Liver (tissue), 3 donors: ENCODE measurements at regions not wholly inside any gene's neighbourhood (a gene's known extent, or its start where the extent isn't known, plus 50 kb on each side); places are given as distances from the start of the nearest gene placed in this dataset.

Experiments used
- FOXA1 ChIP-seq: IDR thresholded peaks from 2 replicates; pipeline ENCODE4 v1.6.1; 2016; ENCODE audit warnings: antibody characterized with exemption
- GABPA ChIP-seq, 2 donors: IDR thresholded peaks in 1 of 2; conservative IDR thresholded peaks in 1 of 2; 2 replicates each; pipeline ENCODE4 v1.6.1; 2016; ENCODE audit warnings: antibody characterized with exemption in 2 of 2, mild to moderate bottlenecking in 1 of 2, moderate library complexity in 1 of 2
- JUND ChIP-seq, 2 donors: IDR thresholded peaks; 2 replicates each; pipeline ENCODE4 v1.6.1; 2016; ENCODE audit warnings: antibody characterized with exemption in 2 of 2
- MAX ChIP-seq: IDR thresholded peaks from 2 replicates; pipeline ENCODE4 v1.6.1; 2016; ENCODE audit warnings: antibody characterized with exemption
- NR2F2 ChIP-seq: IDR thresholded peaks from 2 replicates; pipeline ENCODE4 v1.6.1; 2016; ENCODE audit warnings: antibody characterized with exemption
- RAD21 ChIP-seq, 2 donors: IDR thresholded peaks; 2 replicates each; pipeline ENCODE4 v1.6.1; 2016; ENCODE audit warnings: antibody characterized with exemption in 2 of 2, mild to moderate bottlenecking in 2 of 2
- RXRA ChIP-seq, 2 donors: IDR thresholded peaks; 2 replicates each; pipeline ENCODE4 v1.6.1; 2017 to 2018; ENCODE audit warnings: antibody characterized with exemption in 2 of 2, mild to moderate bottlenecking in 1 of 2
- SP1 ChIP-seq: IDR thresholded peaks from 2 replicates; pipeline ENCODE4 v1.6.1; 2018; ENCODE audit warnings: antibody characterized with exemption, mild to moderate bottlenecking
- YY1 ChIP-seq: IDR thresholded peaks from 2 replicates; pipeline ENCODE4 v1.6.1; 2016; ENCODE audit warnings: antibody characterized with exemption, mild to moderate bottlenecking
- TF ChIP-seq, protein P1 (sequence below): fragments of 150-350 bp; IDR thresholded peaks from 2 replicates; pipeline ENCODE4 v1.5.1; 2017; ENCODE audit warnings: improper control_type of control experiment, low read depth, low read length; ENCODE audit not compliant: missing input control
- TF ChIP-seq, protein P2 (sequence below): IDR thresholded peaks from 2 replicates; pipeline ENCODE4 v1.6.1; 2016; ENCODE audit warnings: antibody characterized with exemption
- TF ChIP-seq, protein P3 (sequence below): IDR thresholded peaks from 2 replicates; pipeline ENCODE4 v1.6.1; 2016; ENCODE audit warnings: antibody characterized with exemption, mild to moderate bottlenecking
- donor health status: healthy.
- donor health status: healthy.

DNA sequence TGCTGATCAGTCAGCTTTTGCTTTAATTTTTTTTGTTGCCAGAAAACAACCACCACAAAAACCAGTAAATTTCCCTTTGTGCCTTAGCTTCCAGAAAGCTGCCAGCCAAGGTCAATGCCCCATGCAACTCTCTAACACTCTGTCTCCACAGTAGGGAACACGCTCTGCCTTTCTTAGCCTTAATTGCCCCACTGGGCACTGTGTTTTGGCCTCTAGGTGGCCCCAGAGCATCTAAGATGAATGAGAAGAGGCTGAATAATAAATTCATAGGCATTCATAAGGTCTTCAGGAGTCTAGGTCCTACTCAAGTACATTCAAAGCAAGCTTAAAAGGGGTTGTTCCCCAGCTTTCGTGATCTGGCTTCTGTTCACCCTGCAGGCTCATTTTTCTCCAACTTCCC, 57.7 kb upstream of the PASD1 start:
- no peak for TF ChIP-seq GABPA (IDR thresholded peaks at IDR 0.05 in 1 of 2, conservative IDR thresholded peaks at IDR 0.05 in 1 of 2)
- no peak for TF ChIP-seq FOXA1
- peak; percentile 11 to 40 for TF ChIP-seq RAD21 (IDR thresholded peaks at IDR 0.05)
- TF ChIP-seq, protein P1, sequence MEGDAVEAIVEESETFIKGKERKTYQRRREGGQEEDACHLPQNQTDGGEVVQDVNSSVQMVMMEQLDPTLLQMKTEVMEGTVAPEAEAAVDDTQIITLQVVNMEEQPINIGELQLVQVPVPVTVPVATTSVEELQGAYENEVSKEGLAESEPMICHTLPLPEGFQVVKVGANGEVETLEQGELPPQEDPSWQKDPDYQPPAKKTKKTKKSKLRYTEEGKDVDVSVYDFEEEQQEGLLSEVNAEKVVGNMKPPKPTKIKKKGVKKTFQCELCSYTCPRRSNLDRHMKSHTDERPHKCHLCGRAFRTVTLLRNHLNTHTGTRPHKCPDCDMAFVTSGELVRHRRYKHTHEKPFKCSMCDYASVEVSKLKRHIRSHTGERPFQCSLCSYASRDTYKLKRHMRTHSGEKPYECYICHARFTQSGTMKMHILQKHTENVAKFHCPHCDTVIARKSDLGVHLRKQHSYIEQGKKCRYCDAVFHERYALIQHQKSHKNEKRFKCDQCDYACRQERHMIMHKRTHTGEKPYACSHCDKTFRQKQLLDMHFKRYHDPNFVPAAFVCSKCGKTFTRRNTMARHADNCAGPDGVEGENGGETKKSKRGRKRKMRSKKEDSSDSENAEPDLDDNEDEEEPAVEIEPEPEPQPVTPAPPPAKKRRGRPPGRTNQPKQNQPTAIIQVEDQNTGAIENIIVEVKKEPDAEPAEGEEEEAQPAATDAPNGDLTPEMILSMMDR = no peak
- TF ChIP-seq SP1 = no peak
- TF ChIP-seq, protein P2, sequence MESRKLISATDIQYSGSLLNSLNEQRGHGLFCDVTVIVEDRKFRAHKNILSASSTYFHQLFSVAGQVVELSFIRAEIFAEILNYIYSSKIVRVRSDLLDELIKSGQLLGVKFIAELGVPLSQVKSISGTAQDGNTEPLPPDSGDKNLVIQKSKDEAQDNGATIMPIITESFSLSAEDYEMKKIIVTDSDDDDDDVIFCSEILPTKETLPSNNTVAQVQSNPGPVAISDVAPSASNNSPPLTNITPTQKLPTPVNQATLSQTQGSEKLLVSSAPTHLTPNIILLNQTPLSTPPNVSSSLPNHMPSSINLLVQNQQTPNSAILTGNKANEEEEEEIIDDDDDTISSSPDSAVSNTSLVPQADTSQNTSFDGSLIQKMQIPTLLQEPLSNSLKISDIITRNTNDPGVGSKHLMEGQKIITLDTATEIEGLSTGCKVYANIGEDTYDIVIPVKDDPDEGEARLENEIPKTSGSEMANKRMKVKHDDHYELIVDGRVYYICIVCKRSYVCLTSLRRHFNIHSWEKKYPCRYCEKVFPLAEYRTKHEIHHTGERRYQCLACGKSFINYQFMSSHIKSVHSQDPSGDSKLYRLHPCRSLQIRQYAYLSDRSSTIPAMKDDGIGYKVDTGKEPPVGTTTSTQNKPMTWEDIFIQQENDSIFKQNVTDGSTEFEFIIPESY = no peak
- no peak for TF ChIP-seq RXRA (IDR thresholded peaks at IDR 0.05)
- TF ChIP-seq MAX = no peak
- TF ChIP-seq JUND (IDR thresholded peaks at IDR 0.05) = no peak
- TF ChIP-seq, protein P3, sequence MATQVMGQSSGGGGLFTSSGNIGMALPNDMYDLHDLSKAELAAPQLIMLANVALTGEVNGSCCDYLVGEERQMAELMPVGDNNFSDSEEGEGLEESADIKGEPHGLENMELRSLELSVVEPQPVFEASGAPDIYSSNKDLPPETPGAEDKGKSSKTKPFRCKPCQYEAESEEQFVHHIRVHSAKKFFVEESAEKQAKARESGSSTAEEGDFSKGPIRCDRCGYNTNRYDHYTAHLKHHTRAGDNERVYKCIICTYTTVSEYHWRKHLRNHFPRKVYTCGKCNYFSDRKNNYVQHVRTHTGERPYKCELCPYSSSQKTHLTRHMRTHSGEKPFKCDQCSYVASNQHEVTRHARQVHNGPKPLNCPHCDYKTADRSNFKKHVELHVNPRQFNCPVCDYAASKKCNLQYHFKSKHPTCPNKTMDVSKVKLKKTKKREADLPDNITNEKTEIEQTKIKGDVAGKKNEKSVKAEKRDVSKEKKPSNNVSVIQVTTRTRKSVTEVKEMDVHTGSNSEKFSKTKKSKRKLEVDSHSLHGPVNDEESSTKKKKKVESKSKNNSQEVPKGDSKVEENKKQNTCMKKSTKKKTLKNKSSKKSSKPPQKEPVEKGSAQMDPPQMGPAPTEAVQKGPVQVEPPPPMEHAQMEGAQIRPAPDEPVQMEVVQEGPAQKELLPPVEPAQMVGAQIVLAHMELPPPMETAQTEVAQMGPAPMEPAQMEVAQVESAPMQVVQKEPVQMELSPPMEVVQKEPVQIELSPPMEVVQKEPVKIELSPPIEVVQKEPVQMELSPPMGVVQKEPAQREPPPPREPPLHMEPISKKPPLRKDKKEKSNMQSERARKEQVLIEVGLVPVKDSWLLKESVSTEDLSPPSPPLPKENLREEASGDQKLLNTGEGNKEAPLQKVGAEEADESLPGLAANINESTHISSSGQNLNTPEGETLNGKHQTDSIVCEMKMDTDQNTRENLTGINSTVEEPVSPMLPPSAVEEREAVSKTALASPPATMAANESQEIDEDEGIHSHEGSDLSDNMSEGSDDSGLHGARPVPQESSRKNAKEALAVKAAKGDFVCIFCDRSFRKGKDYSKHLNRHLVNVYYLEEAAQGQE = no peak
- TF ChIP-seq NR2F2 = no peak
- TF ChIP-seq YY1 = no peak
